GM23248 (cell line): ENCODE measurements at regions not wholly inside any gene's neighbourhood (a gene's known extent, or its start where the extent isn't known, plus 50 kb on each side); places are given as distances from the start of the nearest gene placed in this dataset.
A peak's percentile ranks its signal among the peaks of the same experiment; 100 is the strongest.

Experiments
- DNase-seq: peaks from one replicate; pipeline ENCODE4 v3.0.0-alpha.2; 2015
- H2AFZ ChIP-seq: fragments of 200-600 bp; sonication (generic); 2 replicates; pipeline ENCODE4 v1.6.1; 2016; ENCODE audit warnings: antibody characterized with exemption
- H3F3A ChIP-seq: fragments of 200-600 bp; sonication (generic); 2 replicates; pipeline ENCODE4 v1.6.1; 2016; ENCODE audit warnings: mild to moderate bottlenecking, antibody characterized with exemption, mixed run types; ENCODE audit not compliant: insufficient read depth
- H3K27ac ChIP-seq: fragments of 200-600 bp; sonication (generic); 2 replicates; pipeline ENCODE4 v1.5.1; 2016; ENCODE audit warnings: mild to moderate bottlenecking
- H3K27me3 ChIP-seq: fragments of 200-600 bp; sonication (generic); replicated peaks from 2 replicates; pipeline ENCODE4 v1.6.1; 2016; ENCODE audit warnings: mild to moderate bottlenecking; ENCODE audit not compliant: insufficient read depth
- H3K36me3 ChIP-seq: fragments of 200-600 bp; sonication (generic); 2 replicates; pipeline ENCODE4 v1.6.1; 2016; ENCODE audit warnings: low read depth, mild to moderate bottlenecking
- H3K4me1 ChIP-seq: fragments of 200-600 bp; sonication (generic); 2 replicates; pipeline ENCODE4 v1.6.1; 2016; ENCODE audit warnings: mild to moderate bottlenecking; ENCODE audit not compliant: insufficient read depth
- H3K4me2 ChIP-seq: fragments of 200-600 bp; sonication (generic); one replicate; pipeline ENCODE4 v1.6.1; 2016; ENCODE audit warnings: mild to moderate bottlenecking; ENCODE audit not compliant: unreplicated experiment
- H3K4me3 ChIP-seq: fragments of 200-600 bp; sonication (generic); 2 replicates; pipeline ENCODE4 v1.5.1; 2016; ENCODE audit warnings: mild to moderate bottlenecking
- H3K79me2 ChIP-seq: fragments of 200-600 bp; sonication (generic); 2 replicates; pipeline ENCODE4 v1.6.1; 2016; ENCODE audit warnings: mild to moderate bottlenecking; ENCODE audit not compliant: insufficient read depth
- H3K9ac ChIP-seq: fragments of 200-600 bp; sonication (generic); 2 replicates; pipeline ENCODE4 v1.6.1; 2016; ENCODE audit warnings: mild to moderate bottlenecking
- H3K9me2 ChIP-seq: fragments of 200-600 bp; sonication (generic); 2 replicates; pipeline ENCODE4 v1.6.1; 2016; ENCODE audit warnings: mixed run types, mild to moderate bottlenecking, moderate library complexity; ENCODE audit not compliant: insufficient read depth
- H3K9me3 ChIP-seq: fragments of 200-600 bp; sonication (generic); one replicate; pipeline ENCODE4 v1.6.1; 2017; ENCODE audit warnings: low read depth
- H4K20me1 ChIP-seq: fragments of 200-600 bp; sonication (generic); 2 replicates; pipeline ENCODE4 v1.6.0; 2016; ENCODE audit not compliant: insufficient read depth
- EZH2 ChIP-seq: fragments of 200-600 bp; sonication (generic); IDR thresholded peaks from 2 replicates; pipeline ENCODE4 v1.6.1; 2018; ENCODE audit warnings: antibody characterized with exemption, mild to moderate bottlenecking; ENCODE audit not compliant: insufficient read depth, poor library complexity, severe bottlenecking
- EZH2phosphoT487 ChIP-seq: fragments of 200-600 bp; sonication (generic); IDR thresholded peaks from 2 replicates; pipeline ENCODE4 v1.6.1; 2018; ENCODE audit warnings: antibody characterized with exemption, moderate library complexity, mild to moderate bottlenecking, low read depth; ENCODE audit not compliant: insufficient read depth
- WGBS, 2 experiments: methylation state at CpG; one replicate each; pipeline ENCODE4 v1.1.6; 2015 to 2017; ENCODE audit warnings: low lambda C conversion rate in 2 of 2, low coverage in 1 of 2; ENCODE audit errors: missing lambda C conversion rate in 2 of 2; 5-methylcytosine and 5-hydroxymethylcytosine counted together
- in situ Hi-C: fragments of 300-500 bp; cut with MboI; formaldehyde crosslinking; loops from 2 replicates; pipeline ENCODE4 v1.15.0; 2020

DNA sequence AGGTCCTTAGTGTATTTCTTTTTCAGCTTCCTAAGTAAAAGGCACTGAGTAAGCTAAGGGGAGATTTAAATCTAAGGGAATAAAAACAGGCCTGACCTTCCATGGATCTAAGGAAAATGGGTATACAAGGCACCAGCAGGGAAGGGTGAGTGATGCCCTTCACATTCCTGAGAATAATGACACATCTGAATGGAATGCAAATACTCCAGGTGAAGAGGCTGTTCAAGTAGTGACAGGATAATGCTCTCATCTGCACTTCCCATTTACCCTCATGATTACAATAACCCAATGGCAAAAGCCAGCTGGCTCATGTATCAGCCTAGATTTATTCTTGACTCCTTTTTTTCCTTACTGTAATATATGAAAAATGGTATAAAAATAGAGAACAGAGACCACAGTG lies 216.2 kb upstream of the ACTBL2 start:
- H3K27ac ChIP-seq = no peak overlapping the region
- TF ChIP-seq EZH2 (no peak), EZH2phosphoT487 (no peak)

DNA sequence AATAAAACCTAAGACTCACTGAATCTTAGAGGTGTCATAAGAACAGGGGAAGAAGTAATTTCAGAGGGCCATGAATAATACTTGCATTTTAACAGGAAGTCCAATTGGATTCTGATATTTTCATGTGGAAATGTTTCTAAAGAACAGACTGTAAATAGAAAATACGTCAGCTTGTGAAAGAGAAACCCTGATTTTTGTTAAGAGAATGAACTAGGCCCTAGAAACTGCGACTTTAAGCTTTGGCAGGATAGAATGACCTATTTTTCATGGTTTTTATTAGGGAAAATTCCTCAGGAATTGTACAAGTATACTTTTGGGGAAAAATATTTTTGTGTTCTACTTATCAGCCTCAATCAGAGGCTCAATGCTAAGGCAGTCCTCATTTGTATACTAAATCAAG lies 215.5 kb upstream of the ACTBL2 start:
- H3K9ac ChIP-seq = no peak overlapping the region
- no peaks in the 10 kb centered on the region for H3K36me3 ChIP-seq
- H4K20me1 ChIP-seq = no peaks in the 10 kb centered on the region
- no peaks in the 10 kb centered on the region for H3K9me2 ChIP-seq
- peaks cover 19% of the 10 kb centered on the region for H3F3A ChIP-seq
- no peak for TF ChIP-seq EZH2phosphoT487
- TF ChIP-seq EZH2 = no peak
- peaks cover 19% of the 10 kb centered on the region for H3K4me1 ChIP-seq
- no peak overlapping the region for H3K4me3 ChIP-seq
- DNase-seq = no peak
- no peak overlapping the region for H3K4me2 ChIP-seq
- H2AFZ ChIP-seq = no peak overlapping the region
- H3K9me3 ChIP-seq = no peaks in the 10 kb centered on the region
- WGBS, 2 experiments = 74 to 85% methylated on average over 2 of the region's 2 CpGs
- in situ Hi-C loops = no loop called here
- no peaks in the 10 kb centered on the region for H3K27me3 ChIP-seq
- no peak overlapping the region for H3K27ac ChIP-seq
- H3K79me2 ChIP-seq = no peaks in the 10 kb centered on the region

More for the DNA sequence above, 216.2 kb upstream of the ACTBL2 start:
- Histone ChIP-seq H3K4me2 (no peak overlapping the region), H3K9me3 (no peaks in the 10 kb centered on the region), H3K79me2 (no peaks in the 10 kb centered on the region), H3K27me3 (no peaks in the 10 kb centered on the region), H3K4me1 (peaks cover 12% of the 10 kb centered on the region), H3K36me3 (no peaks in the 10 kb centered on the region), H3K4me3 (no peak overlapping the region), H3K9ac (no peak overlapping the region), H2AFZ (no peak overlapping the region), H3F3A (peaks cover 12% of the 10 kb centered on the region), H4K20me1 (no peaks in the 10 kb centered on the region), H3K9me2 (no peaks in the 10 kb centered on the region)
- in situ Hi-C loops = no loop called here
- DNase-seq = peak; percentile 0

DNA sequence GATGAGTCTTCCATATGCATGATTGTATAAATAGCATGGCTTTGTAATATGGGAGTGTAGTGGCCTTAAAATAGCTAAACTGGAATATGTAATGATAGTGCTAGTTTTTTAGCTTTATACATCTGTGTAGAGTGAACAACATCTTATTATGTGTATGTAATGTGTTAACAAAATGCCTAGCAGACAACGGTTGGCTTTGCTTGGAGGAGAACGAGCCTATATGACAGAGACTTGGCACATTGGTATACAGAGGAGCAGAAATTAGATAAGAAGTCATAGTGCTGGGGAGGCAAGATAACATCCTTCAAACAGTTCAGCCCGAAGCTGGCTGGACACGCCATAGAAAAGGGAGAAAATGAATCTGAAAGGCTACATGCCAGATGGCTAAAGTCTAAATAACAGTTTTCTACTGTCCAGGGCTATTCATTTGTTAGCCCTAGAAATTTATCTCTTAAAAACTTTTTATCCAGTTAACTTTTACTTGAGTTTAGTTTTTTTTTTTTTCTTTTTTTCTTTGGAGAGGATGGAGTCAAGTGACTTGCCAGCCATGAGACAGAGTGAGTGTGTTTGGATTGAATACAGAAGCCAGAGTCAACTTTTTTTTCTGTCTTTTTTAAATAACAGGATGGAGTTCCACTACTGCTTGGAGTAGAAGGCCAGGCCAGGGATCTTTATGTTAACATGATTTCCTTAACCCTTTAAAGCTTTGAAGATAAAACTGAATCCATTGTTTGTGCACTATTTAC lies 214.4 kb upstream of the ACTBL2 start:
- in situ Hi-C loops = no loop called here
- no peak overlapping the region for H3K4me2 ChIP-seq
- no peaks in the 10 kb centered on the region for H3K36me3 ChIP-seq
- TF ChIP-seq EZH2phosphoT487 (no peak), EZH2 (no peak)
- DNase-seq = peak; percentile 29
- H3K9me3 ChIP-seq = no peaks in the 10 kb centered on the region
- H2AFZ ChIP-seq = 0 out of 2 replicates have a peak overlapping the region, but pooled peaks have one; percentile 7
- no peak overlapping the region for H3K4me3 ChIP-seq
- 50 to 59% methylated on average over 4 of the region's 4 CpGs for WGBS, 2 experiments
- H3K79me2 ChIP-seq = no peaks in the 10 kb centered on the region
- no peaks in the 10 kb centered on the region for H3K9me2 ChIP-seq
- peaks cover 25% of the 10 kb centered on the region for H3F3A ChIP-seq
- H3K27me3 ChIP-seq = no peaks in the 10 kb centered on the region
- no peak overlapping the region for H3K9ac ChIP-seq
- peaks cover 27% of the 10 kb centered on the region for H3K4me1 ChIP-seq
- no peak overlapping the region for H3K27ac ChIP-seq
- no peaks in the 10 kb centered on the region for H4K20me1 ChIP-seq

DNA sequence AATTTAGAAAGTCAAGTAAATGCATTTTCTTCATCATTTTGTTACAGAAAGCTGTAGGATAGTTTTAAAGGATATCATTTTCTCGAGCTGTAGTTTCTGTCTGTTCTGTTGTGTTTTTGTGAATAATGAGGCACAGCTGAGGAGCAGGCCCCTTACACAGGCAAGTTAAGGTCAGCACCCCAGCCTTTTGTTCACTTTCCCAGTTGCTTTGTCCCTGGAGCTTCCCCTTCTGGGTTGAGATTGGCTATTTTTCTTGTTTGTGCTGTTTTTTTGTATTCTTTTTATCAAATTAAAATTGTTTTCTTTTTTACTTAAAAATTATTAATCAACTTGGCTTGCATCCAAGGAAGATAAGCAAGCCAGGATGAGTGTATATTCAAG lies 213.8 kb upstream of the ACTBL2 start:
- Histone ChIP-seq H3K36me3 (no peaks in the 10 kb centered on the region), H3K9me3 (no peaks in the 10 kb centered on the region), H3F3A (peaks cover 25% of the 10 kb centered on the region), H2AFZ (no peak overlapping the region), H3K79me2 (no peaks in the 10 kb centered on the region), H4K20me1 (no peaks in the 10 kb centered on the region), H3K4me1 (peaks cover 27% of the 10 kb centered on the region), H3K4me3 (no peak overlapping the region), H3K27me3 (no peaks in the 10 kb centered on the region), H3K9ac (no peak overlapping the region), H3K9me2 (no peaks in the 10 kb centered on the region), H3K4me2 (no peak overlapping the region), H3K27ac (no peak overlapping the region)
- 32 to 52% methylated on average over 1 of the region's 1 CpG for WGBS, 2 experiments
- in situ Hi-C loops = no loop called here
- DNase-seq = no peak
- TF ChIP-seq EZH2phosphoT487 = no peak
- no peak for TF ChIP-seq EZH2
